OCI-LY3 (cell line): ENCODE measurements at regions not wholly inside any gene's neighbourhood (a gene's known extent, or its start where the extent isn't known, plus 50 kb on each side); places are given as distances from the start of the nearest gene placed in this dataset.

Experiments used
- H2AFZ ChIP-seq: fragments of 200-600, 300-600 bp; shearing (Covaris generic); 2 replicates; pipeline ENCODE4 v1.6.0; 2014; ENCODE audit warnings: antibody characterized with exemption, low read depth, low read length
- H3K27ac ChIP-seq: fragments of 200-600, 300-600 bp; sonication (generic); 2 replicates; pipeline ENCODE4 v1.5.1; 2014; ENCODE audit warnings: mild to moderate bottlenecking, low read length, moderate library complexity, mixed read lengths
- H3K27me3 ChIP-seq: fragments of 200-600, 300-600 bp; sonication (generic); 2 replicates; pipeline ENCODE4 v1.6.1; 2014; ENCODE audit warnings: low read depth, low read length, mixed read lengths
- H3K36me3 ChIP-seq: fragments of 200-600, 300-600 bp; sonication (generic); replicated peaks from 2 replicates; pipeline ENCODE3; 2014; ENCODE audit warnings: low read depth, low read length, mixed read lengths
- H3K4me1 ChIP-seq: fragments of 300-600, 200-600 bp; sonication (generic); 2 replicates; pipeline ENCODE4 v1.6.1; 2014; ENCODE audit warnings: low read length, mixed read lengths
- H3K4me2 ChIP-seq: fragments of 200-600, 300-600 bp; sonication (generic); 2 replicates; pipeline ENCODE4 v1.6.1; 2014; ENCODE audit warnings: low read length, mixed read lengths
- H3K4me3 ChIP-seq: fragments of 300-600, 200-600 bp; sonication (generic); 2 replicates; pipeline ENCODE4 v1.5.1; 2014; ENCODE audit warnings: antibody characterized with exemption, mild to moderate bottlenecking, low read length, moderate library complexity
- H3K79me2 ChIP-seq: fragments of 300-600, 200-600 bp; shearing (Covaris generic); 2 replicates; pipeline ENCODE4 v1.6.1; 2014; ENCODE audit warnings: mild to moderate bottlenecking, low read length, mixed read lengths
- H3K9ac ChIP-seq: fragments of 300-600, 200-600 bp; shearing (Covaris generic); 2 replicates; pipeline ENCODE4 v1.6.0; 2014; ENCODE audit warnings: mild to moderate bottlenecking, low read length, moderate library complexity
- H3K9me3 ChIP-seq: fragments of 200-600, 300-600 bp; shearing (Covaris generic); 2 replicates; pipeline ENCODE4 v1.6.1; 2014; ENCODE audit warnings: low read length, mixed read lengths; ENCODE audit not compliant: insufficient read depth
- H4K20me1 ChIP-seq: fragments of 200-600, 300-600 bp; sonication (generic); 2 replicates; pipeline ENCODE4 v1.6.1; 2016; ENCODE audit warnings: low read length, mixed read lengths; ENCODE audit not compliant: insufficient read depth
- EZH2phosphoT487 ChIP-seq: fragments of 200-600 bp; shearing (Covaris generic); IDR thresholded peaks from 2 replicates; pipeline ENCODE4 v1.6.1; 2018; ENCODE audit warnings: antibody characterized with exemption, mixed run types, low read depth
- TF ChIP-seq, protein P1 (sequence below): fragments of 200-600, 300-600 bp; sonication (generic); IDR thresholded peaks from 2 replicates; pipeline ENCODE4 v1.5.1; 2014; ENCODE audit warnings: antibody characterized with exemption, low read length, low read depth

- H3K27ac ChIP-seq = no peak overlapping the region
- H3K9ac ChIP-seq = no peak overlapping the region
- H3K27me3 ChIP-seq = no peaks in the 10 kb centered on the region
- no peak overlapping the region for H2AFZ ChIP-seq
- H3K4me1 ChIP-seq = no peaks in the 10 kb centered on the region
- H3K79me2 ChIP-seq = no peaks in the 10 kb centered on the region
- H3K36me3 ChIP-seq = no peaks in the 10 kb centered on the region
- no peaks in the 10 kb centered on the region for H4K20me1 ChIP-seq
- no peak overlapping the region for H3K4me2 ChIP-seq
- no peak overlapping the region for H3K4me3 ChIP-seq
- TF ChIP-seq, protein P1, sequence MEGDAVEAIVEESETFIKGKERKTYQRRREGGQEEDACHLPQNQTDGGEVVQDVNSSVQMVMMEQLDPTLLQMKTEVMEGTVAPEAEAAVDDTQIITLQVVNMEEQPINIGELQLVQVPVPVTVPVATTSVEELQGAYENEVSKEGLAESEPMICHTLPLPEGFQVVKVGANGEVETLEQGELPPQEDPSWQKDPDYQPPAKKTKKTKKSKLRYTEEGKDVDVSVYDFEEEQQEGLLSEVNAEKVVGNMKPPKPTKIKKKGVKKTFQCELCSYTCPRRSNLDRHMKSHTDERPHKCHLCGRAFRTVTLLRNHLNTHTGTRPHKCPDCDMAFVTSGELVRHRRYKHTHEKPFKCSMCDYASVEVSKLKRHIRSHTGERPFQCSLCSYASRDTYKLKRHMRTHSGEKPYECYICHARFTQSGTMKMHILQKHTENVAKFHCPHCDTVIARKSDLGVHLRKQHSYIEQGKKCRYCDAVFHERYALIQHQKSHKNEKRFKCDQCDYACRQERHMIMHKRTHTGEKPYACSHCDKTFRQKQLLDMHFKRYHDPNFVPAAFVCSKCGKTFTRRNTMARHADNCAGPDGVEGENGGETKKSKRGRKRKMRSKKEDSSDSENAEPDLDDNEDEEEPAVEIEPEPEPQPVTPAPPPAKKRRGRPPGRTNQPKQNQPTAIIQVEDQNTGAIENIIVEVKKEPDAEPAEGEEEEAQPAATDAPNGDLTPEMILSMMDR = no peak; the same call in 1 of the 2 replicates
- TF ChIP-seq EZH2phosphoT487 = no peak
- no peaks in the 10 kb centered on the region for H3K9me3 ChIP-seq
Measured at GRCh38 chr4:161187569-161187968, 976.2 kb downstream of the FSTL5 start.

GRCh38 chr4:161186750-161187149, 977.0 kb downstream of the FSTL5 start:
- Histone ChIP-seq H3K9ac (no peak overlapping the region), H4K20me1 (no peaks in the 10 kb centered on the region), H3K36me3 (no peaks in the 10 kb centered on the region), H2AFZ (no peak overlapping the region), H3K27ac (no peak overlapping the region), H3K4me1 (no peaks in the 10 kb centered on the region), H3K27me3 (no peaks in the 10 kb centered on the region), H3K4me2 (no peak overlapping the region), H3K79me2 (no peaks in the 10 kb centered on the region), H3K4me3 (no peak overlapping the region), H3K9me3 (no peaks in the 10 kb centered on the region)
- TF ChIP-seq, protein P1 = no peak
- TF ChIP-seq EZH2phosphoT487 = no peak

DNA sequence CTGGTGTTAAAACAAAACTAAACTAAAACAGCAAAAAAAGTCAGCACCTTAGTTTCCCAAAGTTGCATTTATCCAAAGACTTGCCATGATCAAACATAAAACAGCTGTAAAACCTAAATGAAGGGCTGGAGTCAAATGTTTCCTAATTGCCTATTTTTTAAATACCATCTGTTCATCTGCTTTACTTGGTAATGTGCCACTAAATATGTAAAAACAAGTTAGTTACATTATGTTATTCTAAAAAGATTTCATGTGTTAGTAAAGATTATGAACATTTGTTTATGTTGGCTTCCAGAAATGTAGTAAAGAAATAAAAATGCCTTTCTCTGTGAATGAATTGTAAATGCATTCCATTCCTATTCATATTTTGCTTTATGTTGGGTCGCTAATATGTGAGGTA, 977.8 kb downstream of the FSTL5 start:
- TF ChIP-seq EZH2phosphoT487 = no peak
- TF ChIP-seq, protein P1 = no peak
- Histone ChIP-seq H3K27ac (no peak overlapping the region), H3K27me3 (no peaks in the 10 kb centered on the region), H3K9me3 (no peaks in the 10 kb centered on the region), H3K4me1 (no peaks in the 10 kb centered on the region), H3K4me2 (no peak overlapping the region), H3K4me3 (no peak overlapping the region), H2AFZ (no peak overlapping the region), H3K9ac (no peak overlapping the region), H4K20me1 (no peaks in the 10 kb centered on the region), H3K79me2 (no peaks in the 10 kb centered on the region), H3K36me3 (no peaks in the 10 kb centered on the region)

- TF ChIP-seq, protein P1 = no peak
- TF ChIP-seq EZH2phosphoT487 = no peak
- Histone ChIP-seq H3K9me3 (no peaks in the 10 kb centered on the region), H2AFZ (no peak overlapping the region)
Measured at GRCh38 chr4:161183729-161184128, 980.1 kb downstream of the FSTL5 start.

More at GRCh38 chr4:161183729-161184128, 980.1 kb downstream of the FSTL5 start:
- H3K27ac ChIP-seq = no peak overlapping the region
- H3K4me2 ChIP-seq = no peak overlapping the region
- H3K9ac ChIP-seq = no peak overlapping the region
- no peaks in the 10 kb centered on the region for H3K36me3 ChIP-seq
- H3K79me2 ChIP-seq = no peaks in the 10 kb centered on the region
- no peaks in the 10 kb centered on the region for H3K27me3 ChIP-seq
- no peaks in the 10 kb centered on the region for H3K4me1 ChIP-seq
- H4K20me1 ChIP-seq = no peaks in the 10 kb centered on the region
- no peak overlapping the region for H3K4me3 ChIP-seq
